ENCODE measurements at regions not wholly inside any gene's neighbourhood (a gene's known extent, or its start where the extent isn't known, plus 50 kb on each side); places are given as distances from the start of the nearest gene placed in this dataset.

DNA sequence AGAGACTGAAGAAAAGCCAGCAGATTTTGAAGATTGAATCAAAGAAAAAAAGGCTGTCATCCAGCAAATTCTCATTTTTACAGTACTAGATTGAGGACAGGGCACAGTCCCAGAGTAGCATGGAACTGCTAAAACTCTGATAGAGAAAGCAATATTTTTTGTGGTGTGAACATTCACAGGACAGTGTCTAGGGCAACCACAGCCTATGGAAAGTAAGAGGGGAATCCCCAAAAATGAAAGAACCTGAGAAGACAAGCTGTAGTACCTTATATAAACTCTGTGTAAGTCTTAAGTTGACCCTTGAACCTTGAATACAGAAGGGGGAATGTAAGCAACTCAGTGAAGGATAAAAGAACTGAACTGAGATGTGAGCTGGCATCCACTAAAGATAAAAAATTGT lies 540.3 kb downstream of the HINT1 start:
- H2BK120ac ChIP-seq (replicated peaks; ENCODE audit: low read depth, low read length), result no peak overlapping the region
- no peak overlapping the region for H2AFZ ChIP-seq (ENCODE audit: low read length)
- no peak overlapping the region for H3K4ac ChIP-seq (replicated peaks; ENCODE audit: insufficient read length, low read depth, low read length)
- FAIRE-seq (no peak), DNase-seq (ENCODE audit: low read depth in 1 of 2, low spot score in 2 of 2) (no peak)
- no peak overlapping the region for H3K56ac ChIP-seq (replicated peaks; ENCODE audit: insufficient read length, low read depth, low read length)
- POLR2A ChIA-PET (ENCODE audit: partially characterized antibody), result no interaction called here
- H4K20me1 ChIP-seq (replicated peaks in 1 of 2; ENCODE audit: control insufficient read depth in 1 of 2, insufficient read depth in 2 of 2, low read length in 2 of 2), result no peaks in the 10 kb centered on the region
- H4K5ac ChIP-seq (ENCODE audit: insufficient read length, low read depth, low read length), result no peak overlapping the region
- H2AK5ac ChIP-seq (ENCODE audit: low read depth, low read length), result no peak overlapping the region
- H3K4me1 ChIP-seq (replicated peaks in 1 of 4; ENCODE audit: control insufficient read depth in 3 of 4, insufficient read depth in 4 of 4, low read length in 3 of 4), result no peaks in the 10 kb centered on the region
- H3K14ac ChIP-seq (ENCODE audit: insufficient read length), result no peak overlapping the region
- no peak overlapping the region for H2BK15ac ChIP-seq (ENCODE audit: low read length)
- H2BK20ac ChIP-seq (ENCODE audit: low read length), result no peak overlapping the region
- H4K91ac ChIP-seq (replicated peaks; ENCODE audit: insufficient read length, low read length), result no peak overlapping the region
- H3K27ac ChIP-seq (ENCODE audit: low read depth, low read length), result no peak overlapping the region
- no peaks in the 10 kb centered on the region for H3K27me3 ChIP-seq (replicated peaks in 1 of 4; ENCODE audit: control insufficient read depth in 3 of 4, extremely low read depth in 1 of 4, insufficient read depth in 3 of 4, low read length in 3 of 4)
- H2BK5ac ChIP-seq (ENCODE audit: low read depth, low read length), result no peak overlapping the region
- H3K36me3 ChIP-seq (ENCODE audit: control insufficient read depth in 2 of 4, insufficient read depth in 4 of 4, low read length in 3 of 4), result no peaks in the 10 kb centered on the region
- H3K79me2 ChIP-seq (ENCODE audit: control insufficient read depth in 1 of 2, insufficient read depth in 2 of 2, low read length in 2 of 2), result no peaks in the 10 kb centered on the region
- H3K23ac ChIP-seq (ENCODE audit: insufficient read length), result no peak overlapping the region
- CTCF ChIA-PET (ENCODE audit: partially characterized antibody), result no interaction called here
- H3K79me1 ChIP-seq (ENCODE audit: low read depth, low read length), result no peaks in the 10 kb centered on the region
- no peak overlapping the region for H4K8ac ChIP-seq (ENCODE audit: extremely low read depth, insufficient read depth, low read length)
- H3K4me2 ChIP-seq (ENCODE audit: insufficient read depth in 1 of 2, low read depth in 2 of 2, low read length in 2 of 2), result no peak overlapping the region
- no peak overlapping the region for H2BK12ac ChIP-seq (ENCODE audit: low read depth, low read length)
- no peak overlapping the region for H3K9ac ChIP-seq (replicated peaks in 1 of 4; ENCODE audit: extremely low read depth in 1 of 4, low read depth in 3 of 4, low read length in 3 of 4)
- H3K23me2 ChIP-seq (ENCODE audit: low read depth, low read length), result no peaks in the 10 kb centered on the region
- H3K18ac ChIP-seq (ENCODE audit: extremely low read depth, low read length), result no peak overlapping the region
- no peak overlapping the region for H3K4me3 ChIP-seq (ENCODE audit: extremely low read depth in 1 of 4, insufficient read depth in 2 of 4, low read depth in 3 of 4, low read length in 4 of 4)
- no peaks in the 10 kb centered on the region for H3K9me3 ChIP-seq (ENCODE audit: insufficient read depth in 2 of 2, low read depth in 1 of 2, low read length in 1 of 2)
- TF ChIP-seq RXRA (IDR thresholded peaks at IDR 0.05; ENCODE audit: insufficient read depth, low read depth, low read length) (no peak), GABPA (IDR thresholded peaks at IDR 0.05; ENCODE audit: borderline replicate concordance, insufficient read depth, low read length) (no peak), MAX (IDR thresholded peaks at IDR 0.05) (no peak), EZH2 (IDR thresholded peaks at IDR 0.05; ENCODE audit: low read depth, low read length, severe bottlenecking) (no peak), EP300 (IDR thresholded peaks at IDR 0.05; ENCODE audit: borderline replicate concordance in 1 of 2, low read depth in 2 of 2, low read length in 2 of 2) (no peak), SUZ12 (IDR thresholded peaks at IDR 0.05; ENCODE audit: low read length) (no peak), RFX5 (IDR thresholded peaks at IDR 0.05; ENCODE audit: borderline replicate concordance, low read depth, low read length) (no peak), CTCF (IDR thresholded peaks at IDR 0.05; ENCODE audit: control extremely low read depth in 1 of 3, insufficient read depth in 1 of 3, low read depth in 1 of 3, low read length in 3 of 3) (no peak), FOSL1 (IDR thresholded peaks at IDR 0.05; ENCODE audit: insufficient read depth, low read depth, low read length) (no peak), KDM5A (IDR thresholded peaks at IDR 0.05; ENCODE audit: low read length) (no peak)
- TF ChIP-seq, protein P1, sequence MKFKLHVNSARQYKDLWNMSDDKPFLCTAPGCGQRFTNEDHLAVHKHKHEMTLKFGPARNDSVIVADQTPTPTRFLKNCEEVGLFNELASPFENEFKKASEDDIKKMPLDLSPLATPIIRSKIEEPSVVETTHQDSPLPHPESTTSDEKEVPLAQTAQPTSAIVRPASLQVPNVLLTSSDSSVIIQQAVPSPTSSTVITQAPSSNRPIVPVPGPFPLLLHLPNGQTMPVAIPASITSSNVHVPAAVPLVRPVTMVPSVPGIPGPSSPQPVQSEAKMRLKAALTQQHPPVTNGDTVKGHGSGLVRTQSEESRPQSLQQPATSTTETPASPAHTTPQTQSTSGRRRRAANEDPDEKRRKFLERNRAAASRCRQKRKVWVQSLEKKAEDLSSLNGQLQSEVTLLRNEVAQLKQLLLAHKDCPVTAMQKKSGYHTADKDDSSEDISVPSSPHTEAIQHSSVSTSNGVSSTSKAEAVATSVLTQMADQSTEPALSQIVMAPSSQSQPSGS (IDR thresholded peaks at IDR 0.05; ENCODE audit: low read length), result no peak

Measured in H1 (cell line).